ENCODE measurements at regions not wholly inside any gene's neighbourhood (a gene's known extent, or its start where the extent isn't known, plus 50 kb on each side); places are given as distances from the start of the nearest gene placed in this dataset.

GRCh38 chr1:195376190-195376589 is 1232.0 kb downstream of the KCNT2 start:
- H4K20me1 ChIP-seq (replicated peaks; ENCODE audit: control insufficient read depth, extremely low read depth, insufficient read depth, low read length), result no peaks in the 10 kb centered on the region
- DNase-seq (ENCODE audit: low read depth, low spot score) (no peak), FAIRE-seq (no peak)

More at GRCh38 chr1:195376190-195376589, 1232.0 kb downstream of the KCNT2 start:
- intact Hi-C loops (cut with micrococcal nuclease), result no loop called here
- no peak overlapping the region for H3K27ac ChIP-seq (ENCODE audit: insufficient read depth, low read depth, low read length)
- dilution Hi-C loops (cut with MboI; ENCODE audit: extremely low pct_ligation_motif_present, low sequenced_read_pairs), result no loop called here
- H3K9me1 ChIP-seq (replicated peaks; ENCODE audit: control insufficient read depth, extremely low read depth, insufficient read depth, low read length), result no peaks in the 10 kb centered on the region
- H3K4me2 ChIP-seq (ENCODE audit: insufficient read depth, low read length), result no peak overlapping the region
- BruUV-seq (replicated peaks), result no TSS peak
- ChIA-PET CTCF (no interaction called here), POLR2A (no interaction called here)
- no peak overlapping the region for H2AFZ ChIP-seq (ENCODE audit: low read depth, low read length)
- no peak overlapping the region for H3K9ac ChIP-seq (replicated peaks; ENCODE audit: extremely low read depth, insufficient read depth, low read length)
- TF ChIP-seq MYC (IDR thresholded peaks at IDR 0.05; ENCODE audit: low read depth, low read length) (no peak), CTCF (IDR thresholded peaks at IDR 0.05; ENCODE audit: extremely low read depth in 1 of 2, insufficient read depth in 1 of 2, low read depth in 1 of 2, low read length in 2 of 2) (no peak), GATA2 (IDR thresholded peaks at IDR 0.05; ENCODE audit: insufficient read depth, insufficient read length, low read depth, low read length) (no peak), EZH2 (IDR thresholded peaks at IDR 0.05; ENCODE audit: borderline replicate concordance, low read depth, low read length, severe bottlenecking) (no peak), POLR2AphosphoS5 (IDR thresholded peaks at IDR 0.05; ENCODE audit: insufficient read depth, low read depth, low read length) (no peak), FOS (IDR thresholded peaks at IDR 0.05; ENCODE audit: borderline replicate concordance, insufficient read depth, low read length) (no peak), POLR2A (IDR thresholded peaks at IDR 0.05; ENCODE audit: low read depth, low read length) (no peak), JUN (IDR thresholded peaks at IDR 0.05; ENCODE audit: borderline replicate concordance, insufficient read depth, insufficient read length, low read depth) (no peak), MAX (IDR thresholded peaks at IDR 0.05; ENCODE audit: insufficient read depth, insufficient read length) (no peak)
- H3K4me1 ChIP-seq (ENCODE audit: control insufficient read depth, extremely low read depth, insufficient read depth, low read length), result no peaks in the 10 kb centered on the region
- no peaks in the 10 kb centered on the region for H3K27me3 ChIP-seq (ENCODE audit: control insufficient read depth in 2 of 2, insufficient read depth in 2 of 2, low read length in 2 of 2)
- no peaks in the 10 kb centered on the region for H3K79me2 ChIP-seq (ENCODE audit: control insufficient read depth, insufficient read depth, low read length)
- no peaks in the 10 kb centered on the region for H3K9me3 ChIP-seq (replicated peaks; ENCODE audit: control insufficient read depth, insufficient read depth, low read length)
- no peaks in the 10 kb centered on the region for H3K36me3 ChIP-seq (ENCODE audit: control insufficient read depth in 2 of 2, extremely low read depth in 1 of 2, insufficient read depth in 2 of 2, low read length in 2 of 2)
- H3K4me3 ChIP-seq (replicated peaks in 1 of 3; ENCODE audit: insufficient read depth in 1 of 3, low read depth in 1 of 3, low read length in 3 of 3), result no peak overlapping the region
